GM08714 (cell line): ENCODE measurements at regions not wholly inside any gene's neighbourhood (a gene's known extent, or its start where the extent isn't known, plus 50 kb on each side); places are given as distances from the start of the nearest gene placed in this dataset.
"Not testable (repeated sequence)": the region's sequence is repeated elsewhere in the genome, so short reads cannot be mapped to it uniquely, and the experiment has no call there.

Source experiments
- H3K4me3 ChIP-seq: fragments of 200-500 bp; sonication (Bioruptor generic); 2 replicates; pipeline ENCODE4 v1.5.1; 2014; ENCODE audit warnings: mild to moderate bottlenecking, low read length, inconsistent platforms
- ZNF274 ChIP-seq: IDR thresholded peaks from 2 replicates; pipeline ENCODE4 v1.6.1; 2012; ENCODE audit warnings: mild to moderate bottlenecking, low read depth, low read length

DNA sequence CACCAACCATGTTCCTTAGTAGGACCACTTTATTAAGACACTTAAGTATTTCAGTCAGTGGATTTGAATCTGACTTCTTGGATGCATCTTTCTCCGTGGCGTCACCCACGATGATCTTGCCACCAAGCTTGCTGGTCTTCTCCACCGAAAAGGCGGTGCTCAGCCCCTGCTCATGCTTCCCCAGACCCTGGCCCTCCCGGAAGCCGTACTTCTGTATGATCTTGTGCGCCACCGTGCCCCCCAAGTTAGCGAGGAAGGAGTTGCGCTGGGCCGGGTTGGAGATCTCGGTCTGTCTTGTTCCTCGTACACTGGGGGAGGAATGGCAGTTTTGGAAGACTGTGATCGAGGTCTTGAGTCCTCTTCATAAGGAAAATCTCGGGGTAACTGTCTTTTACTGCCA, 213.4 kb upstream of the NANOGP8 start:
- no peak overlapping the region for H3K4me3 ChIP-seq
- no peak for TF ChIP-seq ZNF274

DNA sequence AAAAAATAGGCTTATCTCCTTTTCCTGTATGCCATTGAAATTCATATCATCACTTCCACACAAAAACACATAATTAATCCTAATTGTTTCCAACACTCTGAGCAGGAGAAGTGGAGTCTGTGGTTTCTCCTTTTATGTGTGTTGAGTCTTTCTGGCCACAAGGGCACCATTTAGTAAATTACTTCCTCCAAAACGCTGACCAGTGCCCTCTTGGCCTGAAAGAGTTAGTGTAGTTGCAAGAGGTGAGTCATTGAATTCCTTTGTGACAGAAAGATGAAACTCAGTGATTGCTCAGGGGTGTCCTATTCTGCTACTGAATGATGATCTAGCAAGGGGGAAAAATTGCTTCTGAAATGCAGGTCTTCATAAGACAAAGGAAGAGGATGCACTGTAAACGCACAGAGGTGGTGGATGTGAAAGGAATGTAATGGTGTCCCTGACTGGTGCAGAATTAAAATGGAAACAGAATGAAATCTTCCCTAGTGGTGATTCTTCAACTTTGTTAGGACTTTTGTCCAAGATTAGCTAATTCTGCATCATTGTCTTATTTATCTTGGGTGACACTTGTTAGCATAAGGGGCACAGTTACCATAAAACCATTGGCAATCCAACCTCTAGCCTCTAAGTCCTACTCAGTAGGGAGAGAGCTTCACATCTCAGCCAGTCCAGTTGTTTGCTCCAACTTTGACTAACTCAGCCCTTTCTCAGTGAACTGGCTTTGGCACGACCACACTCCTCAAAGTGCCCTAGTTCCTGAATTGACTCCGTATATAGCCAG, 208.4 kb upstream of the NANOGP8 start:
- no peak for TF ChIP-seq ZNF274
- H3K4me3 ChIP-seq, result no peak overlapping the region

DNA sequence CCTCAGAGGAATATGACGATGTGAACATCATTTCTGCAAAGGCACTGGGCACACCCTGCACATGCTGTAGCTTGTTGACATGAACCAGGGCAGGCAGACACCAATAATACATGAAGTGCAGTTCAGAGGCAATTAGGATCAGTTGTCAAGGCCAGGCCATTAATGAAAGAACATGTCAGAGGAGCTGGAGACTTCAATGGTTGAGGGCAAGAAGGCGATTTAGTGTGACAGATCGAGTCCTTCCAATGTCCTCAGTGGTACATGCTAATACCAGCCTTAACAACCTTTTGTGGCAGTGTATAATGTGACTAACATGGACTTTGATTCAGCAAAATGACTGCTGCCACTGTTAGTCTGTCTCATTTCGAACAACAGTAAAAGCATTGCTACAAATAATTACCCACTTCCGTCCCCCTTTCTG, 205.2 kb upstream of the NANOGP8 start:
- TF ChIP-seq ZNF274, result no peak
- no peak overlapping the region for H3K4me3 ChIP-seq

DNA sequence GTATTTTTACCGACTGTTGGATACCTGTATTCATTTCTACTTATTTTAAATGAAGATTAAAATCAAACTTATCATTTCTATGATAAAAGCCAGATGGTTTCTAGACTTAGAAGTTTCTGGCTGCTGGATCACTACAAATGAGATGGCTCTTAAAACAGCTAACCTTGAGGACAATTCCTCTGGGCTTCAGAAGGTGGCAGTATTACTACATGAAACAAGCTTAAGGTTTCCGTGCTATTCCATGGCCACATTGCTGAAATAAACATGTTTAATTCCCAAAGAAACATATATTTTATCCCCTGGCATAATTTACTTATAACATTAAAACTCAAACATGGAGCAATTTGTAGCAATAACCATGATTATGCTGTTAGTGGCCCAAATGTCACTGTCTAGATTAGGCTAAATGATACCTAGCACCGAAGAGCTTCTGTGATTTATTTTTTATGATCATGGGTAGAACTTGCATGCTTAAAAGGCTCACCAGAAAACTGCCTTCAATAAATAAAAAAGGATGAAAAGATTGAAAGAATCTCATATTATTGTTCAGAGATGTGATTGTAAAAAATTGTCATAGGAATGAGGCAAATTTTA, 204.0 kb upstream of the NANOGP8 start:
- TF ChIP-seq ZNF274, result no peak
- no peak overlapping the region for H3K4me3 ChIP-seq

DNA sequence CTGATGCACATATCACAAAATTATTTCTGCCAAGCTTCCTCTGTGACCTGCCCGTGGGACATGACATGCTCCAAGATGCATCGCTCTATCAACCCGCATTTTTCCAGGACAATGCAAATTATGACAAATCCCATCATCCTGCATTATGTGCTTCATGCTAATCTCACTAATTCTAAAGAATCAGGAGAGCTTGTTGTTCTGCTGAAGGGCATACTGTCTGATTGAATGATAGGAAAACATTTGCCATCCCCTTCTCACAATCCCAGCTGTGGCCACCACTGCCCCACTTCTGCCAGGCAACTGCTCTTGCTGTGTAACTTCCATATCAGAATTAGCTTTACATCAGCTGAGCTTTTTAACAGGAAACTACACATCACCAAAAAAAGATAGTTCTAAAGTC, 203.5 kb upstream of the NANOGP8 start:
- H3K4me3 ChIP-seq, result no peak overlapping the region

DNA sequence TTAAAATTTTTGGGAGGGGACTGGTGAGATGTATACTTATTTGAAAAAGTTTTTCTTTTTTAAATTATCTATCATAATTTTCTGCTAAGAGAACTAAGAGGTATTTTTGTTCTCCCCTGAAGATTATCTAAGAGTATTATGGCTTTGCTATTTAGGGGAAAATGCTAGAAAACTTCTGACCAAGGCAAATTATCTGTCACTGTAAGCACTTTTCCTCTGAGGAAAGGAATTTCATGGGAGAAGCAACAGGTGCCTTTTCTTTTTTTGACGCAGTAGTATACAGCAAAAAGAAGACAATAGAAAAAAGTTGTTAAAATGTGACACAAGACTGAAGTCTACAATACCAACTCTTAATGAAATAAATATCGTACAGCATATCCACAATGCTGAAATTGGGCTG, 201.6 kb upstream of the NANOGP8 start:
- no peak overlapping the region for H3K4me3 ChIP-seq
- TF ChIP-seq ZNF274, result no peak

More for the DNA sequence above, 203.5 kb upstream of the NANOGP8 start:
- no peak for TF ChIP-seq ZNF274

DNA sequence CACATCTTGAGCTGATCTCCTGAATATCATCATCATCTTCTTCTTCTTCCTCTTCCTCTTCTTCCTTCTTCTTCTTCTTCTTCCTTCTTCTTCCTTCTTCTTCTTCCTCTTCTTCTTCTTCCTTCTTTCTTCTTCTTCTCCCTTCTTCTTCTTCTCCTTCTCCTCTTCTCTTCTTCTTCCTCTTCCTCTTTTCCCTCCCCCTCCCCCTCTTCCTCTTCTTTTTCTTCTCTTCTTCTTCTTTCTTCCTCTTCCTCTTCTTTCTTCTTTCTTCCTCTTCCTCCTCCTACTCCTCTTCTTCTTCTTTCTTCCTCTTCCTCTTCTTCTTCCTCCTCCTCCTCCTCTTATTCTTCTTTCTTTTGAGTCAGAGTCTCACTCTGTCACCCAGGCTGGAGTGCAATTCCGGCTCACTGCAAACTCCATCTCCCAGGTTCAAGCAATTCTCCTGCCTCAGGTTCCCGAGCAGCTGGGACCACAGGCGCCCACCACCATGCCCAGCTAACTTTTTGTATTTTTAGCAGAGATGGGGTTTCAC, 197.9 kb upstream of the NANOGP8 start:
- TF ChIP-seq ZNF274, result no peak
- H3K4me3 ChIP-seq, result no peak overlapping the region

DNA sequence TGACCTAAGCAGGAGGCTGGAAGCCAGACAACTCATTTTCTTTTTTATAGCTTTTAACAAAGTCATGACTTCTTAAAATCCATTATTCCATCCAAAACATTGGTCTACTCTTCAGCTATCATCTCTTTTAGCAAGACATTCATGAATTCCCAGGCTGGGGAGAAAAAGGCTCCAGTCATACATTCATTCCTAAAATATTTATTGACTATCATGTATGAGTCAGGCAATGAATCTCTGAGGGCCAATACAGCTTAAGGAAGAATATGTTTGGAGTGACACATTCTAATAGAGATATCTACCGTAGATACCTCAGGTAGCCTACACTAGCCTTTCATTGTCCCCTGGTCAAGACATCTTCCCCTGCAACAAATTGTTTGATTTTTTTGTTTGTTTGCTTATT, 196.4 kb upstream of the NANOGP8 start:
- TF ChIP-seq ZNF274, result no peak

DNA sequence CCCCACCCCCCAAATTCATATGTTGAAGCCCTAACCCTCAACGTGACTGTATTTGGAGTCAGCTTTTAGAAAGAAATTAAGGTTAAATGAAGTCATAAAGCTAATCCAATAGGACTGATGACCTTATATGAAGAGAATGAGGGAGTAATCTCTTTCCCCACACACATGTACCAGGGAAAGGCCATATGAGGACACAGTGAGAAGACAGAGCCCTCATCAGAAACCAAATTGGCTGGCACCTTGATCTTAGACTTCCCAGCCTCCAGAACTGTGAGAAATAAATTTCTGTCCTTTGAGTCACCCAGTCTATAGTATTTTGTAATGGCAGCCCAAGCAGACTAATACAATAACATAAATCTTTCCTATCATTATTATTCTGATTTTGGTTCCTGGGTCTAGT, 194.7 kb upstream of the NANOGP8 start:
- TF ChIP-seq ZNF274, result no peak
- no peak overlapping the region for H3K4me3 ChIP-seq

More for the DNA sequence above, 196.4 kb upstream of the NANOGP8 start:
- H3K4me3 ChIP-seq, result no peak overlapping the region

DNA sequence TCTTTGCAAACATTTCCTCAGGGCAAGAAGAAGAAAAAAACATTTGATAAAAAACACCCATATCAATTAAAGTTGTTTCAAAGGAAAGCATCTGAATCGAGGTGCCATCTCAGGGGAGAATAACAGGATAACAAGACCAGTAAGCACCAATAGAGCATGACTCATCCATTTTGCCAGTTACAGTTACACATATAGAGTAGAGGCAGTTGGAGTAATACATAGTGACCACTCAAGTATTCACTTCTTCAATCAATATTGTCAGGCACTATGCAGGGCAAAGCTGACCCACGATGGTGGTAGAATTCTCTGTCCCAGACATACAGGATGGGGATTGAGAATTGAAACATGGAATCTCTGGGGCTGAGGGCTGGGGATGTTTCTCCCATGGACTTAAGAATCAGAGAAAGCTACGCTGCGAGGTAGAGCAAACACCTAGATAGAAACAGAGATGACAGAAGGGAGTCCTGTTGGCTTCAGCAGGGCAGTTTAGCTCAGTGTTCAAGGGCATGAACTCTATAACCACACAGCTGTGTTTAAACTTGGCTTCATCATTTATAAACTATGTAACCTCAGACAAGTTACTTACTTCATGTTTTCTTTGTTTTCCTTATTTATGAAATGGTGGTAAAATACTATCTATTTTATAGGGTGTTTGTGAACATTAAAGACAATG, 186.4 kb upstream of the NANOGP8 start:
- TF ChIP-seq ZNF274, result no peak
- no peak overlapping the region for H3K4me3 ChIP-seq

DNA sequence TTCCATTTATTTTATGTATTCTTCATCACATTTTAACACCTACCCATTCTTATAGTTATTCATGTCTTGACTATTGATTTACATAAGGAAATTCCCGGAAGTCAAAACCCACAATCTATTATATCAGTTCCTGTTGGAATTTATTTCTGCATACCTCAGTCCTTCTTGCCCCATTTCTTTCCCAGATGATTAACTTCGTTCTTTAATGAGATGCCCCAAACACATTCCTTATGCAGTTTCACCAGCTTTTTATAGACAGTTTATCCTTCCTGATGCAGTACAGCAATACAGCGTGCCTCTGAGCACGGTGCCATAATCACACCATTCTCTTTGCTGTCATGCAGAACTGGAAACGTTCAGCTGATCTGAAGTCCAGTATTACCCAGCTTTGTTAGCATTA, 175.8 kb upstream of the NANOGP8 start:
- TF ChIP-seq ZNF274, result no peak
- no peak overlapping the region for H3K4me3 ChIP-seq

DNA sequence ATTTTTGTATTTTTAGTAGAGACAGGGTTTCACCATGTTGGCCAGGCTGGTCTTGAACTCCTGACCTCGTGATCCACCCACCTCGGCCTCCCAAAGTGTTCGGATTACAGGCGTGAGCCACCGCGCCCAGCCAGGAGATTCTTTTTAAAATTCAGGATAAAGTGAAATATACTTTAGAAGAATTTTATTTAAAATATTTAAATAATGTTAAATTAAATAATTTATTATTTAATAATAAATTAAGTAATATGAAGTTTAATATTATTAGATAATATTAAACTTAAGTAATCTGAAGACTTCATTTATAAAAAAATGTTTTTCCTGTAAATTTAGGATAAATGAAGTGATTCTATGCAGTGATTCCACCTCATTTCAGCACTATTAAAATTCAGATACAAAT, 175.2 kb upstream of the NANOGP8 start:
- H3K4me3 ChIP-seq, result not testable (repeated sequence)

DNA sequence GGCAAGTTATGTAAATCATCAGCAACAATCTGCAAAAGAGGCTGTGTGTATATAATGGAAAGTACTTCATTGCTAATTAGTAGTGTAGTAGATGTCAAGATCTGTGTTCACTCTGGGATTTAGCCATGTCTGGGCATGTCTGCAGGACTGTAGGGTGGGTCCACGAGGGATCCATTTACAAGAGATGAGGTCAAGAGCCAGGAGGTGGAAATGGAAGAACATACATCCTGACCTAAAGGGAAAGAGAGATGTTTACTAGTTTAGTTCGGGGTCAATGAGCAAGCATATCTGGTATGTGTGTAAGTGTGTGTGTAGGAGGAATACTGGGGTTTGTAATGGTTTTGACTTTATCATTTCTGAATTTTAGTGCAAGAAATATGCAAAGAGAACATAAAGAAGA, 171.5 kb upstream of the NANOGP8 start:
- TF ChIP-seq ZNF274, result no peak
- H3K4me3 ChIP-seq, result no peak overlapping the region

DNA sequence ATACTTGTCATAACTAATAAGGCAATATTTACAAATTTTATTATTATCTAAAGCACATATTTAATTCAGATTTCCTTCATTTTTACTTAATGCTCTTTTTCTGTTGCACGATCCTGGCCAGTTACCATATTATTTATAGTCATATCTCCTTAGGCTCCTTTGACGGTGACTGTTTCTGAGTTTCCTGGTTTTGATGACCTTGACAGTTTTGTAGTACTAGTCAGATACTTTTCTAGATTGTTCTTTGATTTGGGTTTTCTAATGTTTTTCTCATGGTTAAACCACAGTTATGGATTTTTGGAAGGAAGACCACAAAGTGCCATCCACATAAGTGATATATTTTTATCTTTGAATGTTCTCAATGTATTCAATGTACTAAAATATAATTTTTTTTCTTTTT, 171.0 kb upstream of the NANOGP8 start:
- TF ChIP-seq ZNF274, result no peak
- H3K4me3 ChIP-seq, result no peak overlapping the region

DNA sequence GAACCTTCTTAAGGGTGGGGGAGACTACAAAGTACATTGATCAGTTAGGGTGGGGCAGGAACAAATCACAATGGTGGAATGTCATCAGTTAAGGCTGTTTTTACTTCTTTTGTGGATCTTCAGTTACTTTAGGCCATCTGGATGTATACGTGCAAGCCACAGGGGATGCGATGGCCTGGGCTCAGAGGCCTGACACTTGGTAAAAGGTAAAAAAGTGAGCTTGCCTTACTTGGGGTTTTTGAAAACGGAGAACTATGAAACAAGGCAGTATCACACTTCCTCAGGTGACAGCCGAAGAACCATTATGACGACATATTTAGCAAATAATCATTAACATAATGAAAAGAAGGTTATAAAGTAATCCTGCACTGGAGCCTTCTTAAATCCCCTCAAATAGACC, 169.8 kb upstream of the NANOGP8 start:
- H3K4me3 ChIP-seq, result not testable (repeated sequence)

DNA sequence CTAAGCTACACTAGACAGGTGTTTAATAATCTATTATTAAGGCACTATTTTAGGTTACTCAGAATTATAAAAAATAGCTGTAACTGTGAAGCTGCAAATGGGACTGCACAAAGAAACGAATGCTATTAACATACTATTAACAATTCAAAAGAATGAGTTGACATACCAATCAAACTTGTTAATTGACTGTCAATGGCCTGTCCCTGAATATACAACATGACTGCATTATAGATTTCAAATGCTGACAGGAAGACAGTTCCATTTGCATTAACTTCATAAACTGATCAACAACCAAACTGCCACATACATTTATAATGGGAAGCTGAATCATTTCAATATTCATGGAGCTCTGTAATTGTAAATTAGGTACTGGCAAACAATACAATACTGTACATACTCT, 169.0 kb upstream of the NANOGP8 start:
- H3K4me3 ChIP-seq, result no peak overlapping the region
- TF ChIP-seq ZNF274, result no peak
